AG09319 (cell line): ENCODE measurements at regions not wholly inside any gene's neighbourhood (a gene's known extent, or its start where the extent isn't known, plus 50 kb on each side); places are given as distances from the start of the nearest gene placed in this dataset.

ENCODE experiments used
- DNase-seq: peaks from one replicate; pipeline ENCODE4 v3.0.0-alpha.2; 2010; ENCODE audit warnings: low read depth; ENCODE audit errors: extremely low read depth
- TF ChIP-seq, protein P1 (sequence below): IDR thresholded peaks from 2 replicates; pipeline ENCODE4 v1.5.1; 2011; ENCODE audit warnings: low read depth, mild to moderate bottlenecking, inconsistent platforms, low read length, moderate library complexity

DNA sequence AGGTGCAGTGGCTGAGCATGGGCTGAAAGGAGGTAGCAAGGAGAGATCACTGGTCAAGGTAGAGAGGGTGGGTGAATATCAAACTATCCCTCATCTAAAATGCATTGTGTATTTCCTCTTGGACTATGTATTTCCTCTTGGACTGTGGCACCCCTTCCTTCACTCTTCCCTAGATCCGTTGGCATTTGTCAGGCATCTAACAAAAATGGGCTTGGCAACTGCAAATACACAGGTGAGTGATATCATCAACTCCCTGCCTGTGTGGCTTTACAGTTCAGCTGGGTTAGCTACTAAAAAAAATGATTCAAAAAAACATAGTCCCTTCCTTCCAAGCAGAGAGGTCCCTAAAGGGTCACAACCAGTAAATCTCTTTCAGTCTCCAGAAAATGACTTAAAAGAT, 142.8 kb upstream of the FUT8 start:
- DNase-seq: no peak
- TF ChIP-seq, protein P1, sequence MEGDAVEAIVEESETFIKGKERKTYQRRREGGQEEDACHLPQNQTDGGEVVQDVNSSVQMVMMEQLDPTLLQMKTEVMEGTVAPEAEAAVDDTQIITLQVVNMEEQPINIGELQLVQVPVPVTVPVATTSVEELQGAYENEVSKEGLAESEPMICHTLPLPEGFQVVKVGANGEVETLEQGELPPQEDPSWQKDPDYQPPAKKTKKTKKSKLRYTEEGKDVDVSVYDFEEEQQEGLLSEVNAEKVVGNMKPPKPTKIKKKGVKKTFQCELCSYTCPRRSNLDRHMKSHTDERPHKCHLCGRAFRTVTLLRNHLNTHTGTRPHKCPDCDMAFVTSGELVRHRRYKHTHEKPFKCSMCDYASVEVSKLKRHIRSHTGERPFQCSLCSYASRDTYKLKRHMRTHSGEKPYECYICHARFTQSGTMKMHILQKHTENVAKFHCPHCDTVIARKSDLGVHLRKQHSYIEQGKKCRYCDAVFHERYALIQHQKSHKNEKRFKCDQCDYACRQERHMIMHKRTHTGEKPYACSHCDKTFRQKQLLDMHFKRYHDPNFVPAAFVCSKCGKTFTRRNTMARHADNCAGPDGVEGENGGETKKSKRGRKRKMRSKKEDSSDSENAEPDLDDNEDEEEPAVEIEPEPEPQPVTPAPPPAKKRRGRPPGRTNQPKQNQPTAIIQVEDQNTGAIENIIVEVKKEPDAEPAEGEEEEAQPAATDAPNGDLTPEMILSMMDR: no peak

DNA sequence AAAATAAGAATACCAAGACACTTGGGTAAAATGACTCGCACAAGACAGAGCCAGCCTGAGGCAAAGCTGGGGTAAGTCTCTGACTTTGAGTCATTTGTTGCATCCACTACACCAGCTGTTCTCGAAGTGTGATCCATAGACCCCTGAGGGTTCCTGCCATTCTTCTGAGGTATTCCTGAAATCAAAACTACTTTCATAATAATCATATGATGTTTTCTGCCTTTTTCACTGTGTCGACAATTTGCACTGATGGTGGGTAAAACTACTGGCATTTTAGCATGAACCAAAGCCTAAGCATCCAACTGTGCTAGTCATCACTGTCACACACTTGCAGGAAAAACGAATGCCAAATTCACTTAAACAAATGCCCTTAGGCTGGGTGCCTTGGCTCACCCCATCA, 135.5 kb upstream of the FUT8 start:
- TF ChIP-seq, protein P1: no peak

DNA sequence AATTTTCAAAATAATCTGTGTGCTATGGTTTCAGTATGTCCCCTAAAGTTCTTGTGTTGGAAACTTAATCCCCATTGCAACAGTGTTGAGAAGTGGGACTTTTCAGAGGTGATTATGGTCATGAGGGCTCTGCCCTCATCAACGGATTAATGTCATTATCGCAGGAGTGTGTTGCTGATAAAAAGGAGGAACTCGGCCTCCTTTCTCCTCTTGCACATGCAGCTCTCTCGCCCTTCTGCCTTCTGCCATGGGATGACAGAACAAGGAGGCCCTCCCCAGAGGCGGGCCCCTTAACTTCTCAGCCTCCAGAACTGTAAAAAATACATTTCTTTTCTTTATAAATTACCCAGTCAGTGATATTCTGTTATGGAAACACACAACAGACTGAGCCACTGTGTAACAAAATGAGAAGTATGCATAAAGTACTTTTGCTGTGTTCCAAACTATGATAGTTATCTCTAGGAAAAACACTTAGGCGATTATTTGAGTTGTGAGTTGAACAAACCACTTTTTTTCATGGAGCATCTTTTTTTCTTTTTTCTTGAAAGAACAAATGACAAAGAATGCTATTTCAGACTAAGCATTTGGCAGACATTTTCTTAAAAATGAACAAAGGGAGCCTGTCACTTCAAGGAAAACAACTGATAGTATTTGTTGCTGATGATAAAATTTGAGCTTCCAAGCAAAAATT, 134.8 kb upstream of the FUT8 start:
- no peak for DNase-seq
- TF ChIP-seq, protein P1: no peak

More for the DNA sequence above, 135.5 kb upstream of the FUT8 start:
- no peak for DNase-seq

DNA sequence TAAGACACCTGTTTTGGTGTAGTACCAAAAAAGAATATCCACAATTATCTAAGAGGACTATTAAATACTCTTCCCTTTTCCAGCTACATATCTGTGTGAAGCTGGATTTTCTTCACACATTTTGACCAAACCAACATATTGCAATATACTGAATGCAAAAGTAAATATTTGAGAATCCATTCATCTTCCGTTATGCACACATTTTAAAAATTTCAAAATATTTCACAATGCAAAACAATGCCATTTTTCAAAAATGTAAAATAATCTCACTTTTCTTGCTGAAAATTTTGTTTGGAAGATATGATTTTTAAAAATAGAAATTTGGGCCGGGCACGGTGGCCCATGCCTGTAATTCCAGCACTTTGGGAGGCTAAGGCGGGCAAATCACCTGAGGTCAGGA, 133.9 kb upstream of the FUT8 start:
- no peak for DNase-seq
- TF ChIP-seq, protein P1: no peak

DNA sequence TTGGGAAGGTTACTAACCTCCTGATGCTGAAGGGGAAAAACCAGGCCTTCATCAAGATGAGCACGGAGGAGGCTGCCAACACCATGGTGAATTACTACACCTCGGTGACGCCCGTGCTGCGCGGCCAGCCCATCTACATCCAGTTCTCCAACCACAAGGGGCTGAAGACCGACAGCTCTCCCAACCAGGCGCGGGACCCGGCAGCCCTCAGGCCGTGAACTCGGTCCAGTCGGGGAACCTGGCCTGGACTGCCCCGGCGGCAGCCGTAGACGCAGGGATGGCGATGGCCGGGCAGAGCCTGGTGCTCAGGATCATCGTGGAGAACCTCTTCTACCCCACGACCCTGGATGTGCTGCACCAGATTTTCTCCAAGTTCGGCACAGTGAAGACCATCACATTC, 133.0 kb upstream of the FUT8 start:
- TF ChIP-seq, protein P1: no peak
- DNase-seq: no peak

DNA sequence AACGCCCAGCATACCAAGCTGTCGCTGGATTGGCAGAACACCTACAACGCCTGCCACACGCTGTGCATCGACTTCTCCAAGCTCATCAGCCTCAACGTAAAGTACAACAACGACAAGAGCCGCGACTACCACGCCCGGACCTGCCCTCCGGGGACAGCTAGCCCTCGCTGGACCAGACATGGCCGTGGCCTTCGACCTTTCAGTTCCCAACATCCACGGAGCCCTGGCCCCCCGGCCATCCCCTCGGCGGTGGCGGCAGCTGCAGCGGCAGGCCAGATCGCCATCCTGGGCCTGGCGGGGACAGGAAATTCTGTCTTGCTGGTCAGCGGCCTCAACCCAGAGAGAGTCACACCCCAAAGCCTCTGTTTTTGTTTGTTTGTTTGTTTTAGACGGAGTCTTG, 132.6 kb upstream of the FUT8 start:
- TF ChIP-seq, protein P1: no peak
- no peak for DNase-seq

DNA sequence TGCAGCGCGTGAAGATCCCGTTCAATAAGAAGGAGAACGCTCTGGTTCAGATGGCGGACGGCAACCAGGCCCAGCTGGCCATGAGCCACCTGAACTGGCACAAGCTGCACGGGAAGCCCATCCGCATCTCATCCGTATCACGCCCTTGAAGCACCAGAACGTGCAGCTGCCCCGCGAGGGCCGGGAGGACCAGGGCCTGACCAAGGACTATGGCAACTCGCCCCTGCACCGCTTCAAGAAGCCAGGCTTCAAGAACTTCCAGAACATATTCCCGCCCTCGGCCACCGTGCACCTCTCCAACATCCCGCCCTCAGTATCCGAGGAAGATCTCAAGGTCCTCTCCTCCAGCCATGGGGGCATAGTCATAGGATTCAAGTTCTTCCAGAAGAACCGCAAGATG, 131.9 kb upstream of the FUT8 start:
- no peak for DNase-seq
- TF ChIP-seq, protein P1: no peak
